Panc1 (cell line): ENCODE measurements at regions not wholly inside any gene's neighbourhood (a gene's known extent, or its start where the extent isn't known, plus 50 kb on each side); places are given as distances from the start of the nearest gene placed in this dataset.
"Not testable (repeated sequence)": the region's sequence is repeated elsewhere in the genome, so short reads cannot be mapped to it uniquely, and the experiment has no call there.

Source experiments
- ATAC-seq: fragments of 200-7000 bp; cut with Tn5 transposase; 2 replicates; pipeline ENCODE4 v1.9.1; 2020; ENCODE audit warnings: mild to moderate bottlenecking, moderate library complexity
- BruUV-seq: library from RNA; stranded (reverse); fragments of 400-500 nt; replicated peaks from 2 replicates; lab custom pipeline; 2021; lab: Mats Ljungman, UMichigan
- CTCF ChIA-PET: fragments of 300-600 bp; sonication (Branson Sonifier 250); formaldehyde crosslinking; loops from one replicate; lab custom pipeline; 2022; ENCODE audit warnings: antibody characterized with exemption; lab: Charles Lee
- POLR2A ChIA-PET: fragments of 300-600 bp; sonication (Branson Sonifier 250); formaldehyde crosslinking; loops from one replicate; lab custom pipeline; 2022; ENCODE audit warnings: antibody characterized with exemption; lab: Charles Lee
- DNase-seq: peaks from one replicate; pipeline ENCODE4 v3.0.0-alpha.2; 2010; ENCODE audit warnings: low read depth, low spot score
- H3K27ac ChIP-seq: 2 replicates; pipeline ENCODE4 v1.5.1; 2011; ENCODE audit warnings: mild to moderate bottlenecking, low read length, inconsistent platforms
- H3K27me3 ChIP-seq: fragments of 200-500 bp; sonication (Bioruptor generic); 2 replicates; pipeline ENCODE4 v1.6.0; 2014; ENCODE audit warnings: low read length, inconsistent platforms; ENCODE audit not compliant: control insufficient read depth, insufficient read depth
- H3K36me3 ChIP-seq: fragments of 200-500 bp; sonication (Bioruptor generic); 2 replicates; pipeline ENCODE4 v1.5.1; 2014; ENCODE audit warnings: inconsistent platforms, mild to moderate bottlenecking, low read length, moderate library complexity; ENCODE audit not compliant: control insufficient read depth, insufficient read depth
- H3K4me1 ChIP-seq: 2 replicates; pipeline ENCODE4 v1.5.1; 2011; ENCODE audit warnings: inconsistent platforms, mild to moderate bottlenecking, low read length, moderate library complexity; ENCODE audit not compliant: control insufficient read depth, insufficient read depth
- H3K4me3 ChIP-seq, 2 experiments: 2 replicates each; pipeline ENCODE4 v1.5.1; 2011 to 2012; ENCODE audit warnings: low read depth in 2 of 2, low read length in 2 of 2, mild to moderate bottlenecking in 2 of 2, inconsistent platforms in 1 of 2, moderate library complexity in 1 of 2
- H3K9me3 ChIP-seq: fragments of 200-500 bp; sonication (Bioruptor generic); 2 replicates; pipeline ENCODE4 v1.5.1; 2014; ENCODE audit warnings: low read depth, mild to moderate bottlenecking, inconsistent platforms, low read length, moderate library complexity; ENCODE audit not compliant: control insufficient read depth, insufficient read depth
- CTCF ChIP-seq: fragments of 450-650 bp; IDR thresholded peaks from 2 replicates; pipeline ENCODE4 v1.5.1; 2017; ENCODE audit warnings: mild to moderate bottlenecking
- POLR2AphosphoS5 ChIP-seq: IDR thresholded peaks from 2 replicates; pipeline ENCODE4 v1.6.1; 2012; ENCODE audit warnings: mild to moderate bottlenecking, low read depth, low read length, moderate library complexity
- REST ChIP-seq, 2 experiments: IDR thresholded peaks; 2 replicates each; pipeline ENCODE4 v1.6.1; 2011 to 2012; ENCODE audit warnings: low read depth in 2 of 2, control low read depth in 1 of 2, low read length in 1 of 2, mild to moderate bottlenecking in 1 of 2, moderate library complexity in 1 of 2; ENCODE audit not compliant: insufficient read depth in 1 of 2
- SIN3A ChIP-seq: IDR thresholded peaks from 2 replicates; pipeline ENCODE4 v1.6.1; 2012; ENCODE audit warnings: low read depth, mild to moderate bottlenecking, low read length, moderate library complexity, borderline replicate concordance; ENCODE audit not compliant: insufficient read depth
- TCF7L2 ChIP-seq: IDR thresholded peaks from 2 replicates; pipeline ENCODE4 v1.6.1; 2011; ENCODE audit warnings: mild to moderate bottlenecking, low read depth, low read length, inconsistent platforms
- in situ Hi-C: cut with HindIII; loops from 2 replicates; pipeline ENCODE4 v1.10.0; 2016; ENCODE audit warnings: low sequenced_read_pairs, low pct_unique_long_range_greater_than_20kb
- intact Hi-C: fragments of 100-400 bp; cut with micrococcal nuclease; formaldehyde crosslinking; loops from one replicate; pipeline ENCODE4 v1.10.0; 2022; ENCODE audit not compliant: unreplicated experiment

GRCh38 chr2:51780353-51780752 is 748.4 kb upstream of the NRXN1 start:
- Histone ChIP-seq H3K4me3 (no peak overlapping the region), H3K27ac (no peak overlapping the region), H3K9me3 (0 out of 2 replicates have a peak, but pooled peaks cover 3% of the 10 kb centered on the region), H3K27me3 (no peaks in the 10 kb centered on the region), H3K36me3 (no peaks in the 10 kb centered on the region), H3K4me1 (no peaks in the 10 kb centered on the region)
- POLR2A ChIA-PET = no interaction called here
- TF ChIP-seq SIN3A (no peak), REST (IDR thresholded peaks at IDR 0.05; ENCODE audit: insufficient read depth in 1 of 2, low read depth in 2 of 2, low read length in 1 of 2) (no peak)
- CTCF ChIA-PET = no interaction called here
- in situ Hi-C loops = no loop called here
- no TSS peak for BruUV-seq
- no peak for DNase-seq
- intact Hi-C loops = no loop called here
- ATAC-seq = no peak

- H3K9me3 ChIP-seq, H3K27ac ChIP-seq, H3K27me3 ChIP-seq, DNase-seq, BruUV-seq, in situ Hi-C loops, H3K4me1 ChIP-seq, intact Hi-C loops, ATAC-seq, CTCF ChIA-PET, H3K4me3 ChIP-seq, POLR2A ChIA-PET, H3K36me3 ChIP-seq: not testable (repeated sequence)
These were observed 747.8 kb upstream of the NRXN1 start for GRCh38 chr2:51779723-51780122.

- Histone ChIP-seq H3K4me1 (no peaks in the 10 kb centered on the region), H3K36me3 (no peaks in the 10 kb centered on the region), H3K27ac (no peak overlapping the region), H3K9me3 (0 out of 2 replicates have a peak, but pooled peaks cover 3% of the 10 kb centered on the region), H3K4me3 (no peak overlapping the region), H3K27me3 (no peaks in the 10 kb centered on the region)
- ChIA-PET POLR2A (no interaction called here), CTCF (no interaction called here)
- intact Hi-C loops (no loop called here), in situ Hi-C loops (no loop called here)
- ATAC-seq = no peak
- no peak for DNase-seq
- no TSS peak for BruUV-seq
- no peak for TF ChIP-seq TCF7L2
- TF ChIP-seq CTCF = no peak
- TF ChIP-seq POLR2AphosphoS5 = no peak
- no peak for TF ChIP-seq SIN3A
- TF ChIP-seq REST (IDR thresholded peaks at IDR 0.05; ENCODE audit: insufficient read depth in 1 of 2, low read depth in 2 of 2, low read length in 1 of 2) = no peak
These were observed 746.9 kb upstream of the NRXN1 start for GRCh38 chr2:51778806-51779205.

- H3K27ac ChIP-seq, H3K36me3 ChIP-seq, BruUV-seq, in situ Hi-C loops, CTCF ChIA-PET, H3K4me3 ChIP-seq, DNase-seq, ATAC-seq, intact Hi-C loops, H3K9me3 ChIP-seq, H3K27me3 ChIP-seq, POLR2A ChIA-PET, H3K4me1 ChIP-seq: not testable (repeated sequence)
These were observed 742.7 kb upstream of the NRXN1 start for GRCh38 chr2:51774606-51775005.
